ENCODE measurements at regions not wholly inside any gene's neighbourhood (a gene's known extent, or its start where the extent isn't known, plus 50 kb on each side); places are given as distances from the start of the nearest gene placed in this dataset.

DNA sequence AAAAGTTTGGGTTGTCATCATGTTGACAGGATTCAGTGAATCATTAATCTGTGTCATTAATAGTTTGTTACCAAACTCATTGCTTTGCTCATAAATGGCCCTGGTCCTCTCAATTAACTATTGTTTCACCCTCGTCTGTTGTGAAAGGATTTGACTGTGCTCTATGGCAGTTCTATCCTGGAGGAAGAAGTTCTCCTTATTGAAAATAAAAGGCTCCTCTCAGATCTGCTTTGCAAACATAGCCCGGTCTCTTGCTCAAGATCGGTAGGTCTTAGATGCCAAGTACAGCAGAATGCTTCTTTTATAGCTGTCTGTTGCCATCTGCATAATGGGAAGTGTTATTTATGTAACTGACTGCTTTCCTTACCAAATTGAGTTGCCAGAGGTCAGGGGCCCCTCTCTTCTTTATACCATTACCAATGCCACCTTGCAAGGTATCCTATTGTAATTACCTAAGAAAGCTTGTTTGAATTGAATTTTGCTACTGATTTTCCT, 146.5 kb downstream of the EBLN2 start:
- TF ChIP-seq, protein P1, sequence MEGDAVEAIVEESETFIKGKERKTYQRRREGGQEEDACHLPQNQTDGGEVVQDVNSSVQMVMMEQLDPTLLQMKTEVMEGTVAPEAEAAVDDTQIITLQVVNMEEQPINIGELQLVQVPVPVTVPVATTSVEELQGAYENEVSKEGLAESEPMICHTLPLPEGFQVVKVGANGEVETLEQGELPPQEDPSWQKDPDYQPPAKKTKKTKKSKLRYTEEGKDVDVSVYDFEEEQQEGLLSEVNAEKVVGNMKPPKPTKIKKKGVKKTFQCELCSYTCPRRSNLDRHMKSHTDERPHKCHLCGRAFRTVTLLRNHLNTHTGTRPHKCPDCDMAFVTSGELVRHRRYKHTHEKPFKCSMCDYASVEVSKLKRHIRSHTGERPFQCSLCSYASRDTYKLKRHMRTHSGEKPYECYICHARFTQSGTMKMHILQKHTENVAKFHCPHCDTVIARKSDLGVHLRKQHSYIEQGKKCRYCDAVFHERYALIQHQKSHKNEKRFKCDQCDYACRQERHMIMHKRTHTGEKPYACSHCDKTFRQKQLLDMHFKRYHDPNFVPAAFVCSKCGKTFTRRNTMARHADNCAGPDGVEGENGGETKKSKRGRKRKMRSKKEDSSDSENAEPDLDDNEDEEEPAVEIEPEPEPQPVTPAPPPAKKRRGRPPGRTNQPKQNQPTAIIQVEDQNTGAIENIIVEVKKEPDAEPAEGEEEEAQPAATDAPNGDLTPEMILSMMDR (IDR thresholded peaks at IDR 0.05): no peak
- TF ChIP-seq, protein P2, sequence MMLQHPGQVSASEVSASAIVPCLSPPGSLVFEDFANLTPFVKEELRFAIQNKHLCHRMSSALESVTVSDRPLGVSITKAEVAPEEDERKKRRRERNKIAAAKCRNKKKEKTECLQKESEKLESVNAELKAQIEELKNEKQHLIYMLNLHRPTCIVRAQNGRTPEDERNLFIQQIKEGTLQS (CRISPR knock-in tag; conservative IDR thresholded peaks at IDR 0.05): no peak
- TF ChIP-seq, protein P3, sequence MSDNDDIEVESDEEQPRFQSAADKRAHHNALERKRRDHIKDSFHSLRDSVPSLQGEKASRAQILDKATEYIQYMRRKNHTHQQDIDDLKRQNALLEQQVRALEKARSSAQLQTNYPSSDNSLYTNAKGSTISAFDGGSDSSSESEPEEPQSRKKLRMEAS (CRISPR knock-in tag; IDR thresholded peaks at IDR 0.05): no peak
- no peak for TF ChIP-seq JAZF1 (CRISPR knock-in tag; IDR thresholded peaks at IDR 0.05)
- no peak for TF ChIP-seq MLX (CRISPR knock-in tag; IDR thresholded peaks at IDR 0.05)
- TF ChIP-seq TP53 (CRISPR knock-in tag; IDR thresholded peaks at IDR 0.05): no peak
- no peak for TF ChIP-seq PRDM15 (CRISPR knock-in tag; IDR thresholded peaks at IDR 0.05)
- no peak for TF ChIP-seq JUN (CRISPR knock-in tag; IDR thresholded peaks at IDR 0.05)

All from WTC11 (cell line).